Muscle layer of colon (tissue), 2 donors: ENCODE measurements at regions not wholly inside any gene's neighbourhood (a gene's known extent, or its start where the extent isn't known, plus 50 kb on each side); places are given as distances from the start of the nearest gene placed in this dataset.

Experiments
- H3K27ac ChIP-seq: one replicate; pipeline ENCODE4 v1.7.0; 2013; ENCODE audit warnings: low read depth, mild to moderate bottlenecking, low read length, moderate library complexity
- H3K27me3 ChIP-seq, 2 donors: one replicate each; pipeline ENCODE4 v1.7.0; 2013; ENCODE audit warnings: low read length in 2 of 2, mild to moderate bottlenecking in 2 of 2; ENCODE audit not compliant: insufficient read depth in 2 of 2, control insufficient read depth in 1 of 2
- H3K36me3 ChIP-seq: one replicate; pipeline ENCODE4 v1.7.0; 2013; ENCODE audit warnings: mild to moderate bottlenecking, low read length; ENCODE audit not compliant: insufficient read depth
- H3K4me1 ChIP-seq: one replicate; pipeline ENCODE4 v1.7.0; 2013; ENCODE audit warnings: mild to moderate bottlenecking, low read length; ENCODE audit not compliant: insufficient read depth
- H3K4me3 ChIP-seq, 2 donors: one replicate each; pipeline ENCODE4 v1.7.0; 2013; ENCODE audit warnings: low read length in 2 of 2, low read depth in 1 of 2, mild to moderate bottlenecking in 1 of 2, moderate library complexity in 1 of 2
- H3K9ac ChIP-seq: one replicate; pipeline ENCODE4 v1.7.0; 2013; ENCODE audit warnings: low read length
- H3K9me3 ChIP-seq: one replicate; pipeline ENCODE4 v1.7.0; 2013; ENCODE audit warnings: mild to moderate bottlenecking, low read length
- donor health status: abdominal sarcoma.
- donor health status: Adenocarcinoma of cecum.

GRCh38 chr10:112098682-112099081, 84.9 kb downstream of the GPAM start:
- Histone ChIP-seq H3K27ac (no peak overlapping the region), H3K9me3 (no peaks in the 10 kb centered on the region), H3K4me1 (no peaks in the 10 kb centered on the region), H3K27me3 (no peaks in the 10 kb centered on the region), H3K9ac (no peak overlapping the region), H3K36me3 (no peaks in the 10 kb centered on the region), H3K4me3 (no peak overlapping the region)
